ENCODE measurements at regions not wholly inside any gene's neighbourhood (a gene's known extent, or its start where the extent isn't known, plus 50 kb on each side); places are given as distances from the start of the nearest gene placed in this dataset.

- no peaks in the 10 kb centered on the region for H3K36me3 ChIP-seq (ENCODE audit: control insufficient read depth, insufficient read depth, low read length)
- POLR2A ChIA-PET: no interaction called here
- H3K4me3 ChIP-seq (ENCODE audit: low read depth, low read length): no peak overlapping the region
- CTCF ChIA-PET: interaction anchor here (0.8 kb wide), 1 partner anchor 25 kb away, joined by 3 read pairs; no protein-coding TSS in a partner anchor
- no peak for TF ChIP-seq CTCF (IDR thresholded peaks at IDR 0.05; ENCODE audit: insufficient read depth, low read depth, low read length)
- no peaks in the 10 kb centered on the region for H3K27me3 ChIP-seq (ENCODE audit: control insufficient read depth, insufficient read depth, low read length)
- DNase-seq (ENCODE audit: low read depth): no peak
Measured at GRCh38 chr2:23231865-23232264, 153.1 kb upstream of the KLHL29 start.

- CTCF ChIA-PET: no interaction called here
- H3K36me3 ChIP-seq (ENCODE audit: control insufficient read depth, insufficient read depth, low read length): no peaks in the 10 kb centered on the region
- DNase-seq (ENCODE audit: low read depth): peak; percentile 27
- TF ChIP-seq CTCF (IDR thresholded peaks at IDR 0.05; ENCODE audit: insufficient read depth, low read depth, low read length): no peak
- H3K4me3 ChIP-seq (ENCODE audit: low read depth, low read length): no peak overlapping the region
- H3K27me3 ChIP-seq (ENCODE audit: control insufficient read depth, insufficient read depth, low read length): peaks cover 5% of the 10 kb centered on the region
- POLR2A ChIA-PET: no interaction called here
Measured at GRCh38 chr2:23235292-23235691, 149.7 kb upstream of the KLHL29 start.

- ChIA-PET POLR2A (no interaction called here), CTCF (no interaction called here)
- H3K4me3 ChIP-seq (ENCODE audit: low read depth, low read length): no peak overlapping the region
- TF ChIP-seq CTCF (IDR thresholded peaks at IDR 0.05; ENCODE audit: insufficient read depth, low read depth, low read length): no peak
- no peak for DNase-seq (ENCODE audit: low read depth)
- peaks cover 5% of the 10 kb centered on the region for H3K27me3 ChIP-seq (ENCODE audit: control insufficient read depth, insufficient read depth, low read length)
- no peaks in the 10 kb centered on the region for H3K36me3 ChIP-seq (ENCODE audit: control insufficient read depth, insufficient read depth, low read length)
Measured at GRCh38 chr2:23235736-23236135, 149.2 kb upstream of the KLHL29 start.

- ChIA-PET CTCF (no interaction called here), POLR2A (no interaction called here)
- no peak for DNase-seq (ENCODE audit: low read depth)
- TF ChIP-seq CTCF (IDR thresholded peaks at IDR 0.05; ENCODE audit: insufficient read depth, low read depth, low read length): no peak
- H3K36me3 ChIP-seq (ENCODE audit: control insufficient read depth, insufficient read depth, low read length): no peaks in the 10 kb centered on the region
- no peak overlapping the region for H3K4me3 ChIP-seq (ENCODE audit: low read depth, low read length)
- H3K27me3 ChIP-seq (ENCODE audit: control insufficient read depth, insufficient read depth, low read length): peaks cover 7% of the 10 kb centered on the region
Measured at GRCh38 chr2:23237147-23237546, 147.8 kb upstream of the KLHL29 start.

- no peaks in the 10 kb centered on the region for H3K36me3 ChIP-seq (ENCODE audit: control insufficient read depth, insufficient read depth, low read length)
- CTCF ChIA-PET: no interaction called here
- no peak for DNase-seq (ENCODE audit: low read depth)
- no peak for TF ChIP-seq CTCF (IDR thresholded peaks at IDR 0.05; ENCODE audit: insufficient read depth, low read depth, low read length)
- H3K4me3 ChIP-seq (ENCODE audit: low read depth, low read length): no peak overlapping the region
- POLR2A ChIA-PET: no interaction called here
- H3K27me3 ChIP-seq (ENCODE audit: control insufficient read depth, insufficient read depth, low read length): peaks cover 7% of the 10 kb centered on the region
Measured at GRCh38 chr2:23238011-23238657, 146.8 kb upstream of the KLHL29 start.

All from BJ (cell line).